K562 (cell line): ENCODE measurements at regions not wholly inside any gene's neighbourhood (a gene's known extent, or its start where the extent isn't known, plus 50 kb on each side); places are given as distances from the start of the nearest gene placed in this dataset.

ENCODE experiments used
- ATAC-seq: fragments of 200-7000 bp; cut with Tn5 transposase; 3 replicates; pipeline ENCODE4 v1.9.1; 2020; ENCODE audit warnings: moderate library complexity
- BruUV-seq: library from RNA; stranded (reverse); fragments of 400-500 nt; replicated peaks from 2 replicates; lab custom pipeline; 2021; lab: Mats Ljungman, UMichigan
- CTCF ChIA-PET: fragments of 300-600 bp; formaldehyde crosslinking; extraction: SDS; loops from one replicate; lab custom pipeline; 2021; ENCODE audit warnings: low intra/inter-chr PET ratio; lab: Yijun Ruan, JAX
- POLR2A ChIA-PET: fragments of 300-600, 350-650 bp; sonication (Branson Sonifier 250); formaldehyde crosslinking; extraction: SDS; loops from one replicate; lab custom pipeline; 2021; ENCODE audit warnings: antibody characterized with exemption, inconsistent platforms; lab: Yijun Ruan, JAX
- DNase-seq, 4 experiments: peaks; one replicate each; pipeline versions ENCODE4 v3.0.0 to v3.0.0-alpha.2; 2011 to 2018; ENCODE audit warnings: low spot score in 3 of 4, mixed read lengths in 3 of 4; ENCODE audit errors: extremely low read depth in 1 of 4
- FAIRE-seq: peaks from 2 replicates; lab custom pipeline; 2011; peaks lifted over from hg19 to GRCh38; lab: Jason Lieb, UNC
- H2AFZ ChIP-seq: 2 replicates; pipeline ENCODE4 v1.6.0; 2011; ENCODE audit warnings: low read depth, low read length, control low read depth, inconsistent platforms
- H3K27ac ChIP-seq: fragments of 200-600 bp; 3 replicates; pipeline ENCODE4 v1.8.0; 2011; ENCODE audit warnings: low read depth, mild to moderate bottlenecking, control low read depth, inconsistent platforms, low read length, moderate library complexity, mixed read lengths; ENCODE audit errors: extremely low read depth
- H3K27me3 ChIP-seq, 2 experiments: fragments of 300-600 bp in 1 of 2; 2 replicates in 1 of 2; 3 replicates in 1 of 2; pipeline versions ENCODE4 v1.6.0 to v1.8.0; 2011; ENCODE audit warnings: inconsistent platforms in 2 of 2, low read length in 2 of 2, mild to moderate bottlenecking in 1 of 2, mixed read lengths in 1 of 2, moderate library complexity in 1 of 2; ENCODE audit not compliant: control insufficient read depth in 2 of 2, insufficient read depth in 2 of 2
- H3K36me3 ChIP-seq: fragments of 300-600 bp; 3 replicates; pipeline ENCODE4 v1.8.0; 2011; ENCODE audit warnings: mild to moderate bottlenecking, low read length, inconsistent platforms; ENCODE audit not compliant: control insufficient read depth, insufficient read depth
- H3K4me1 ChIP-seq, 2 experiments: fragments of 200-600 bp in 1 of 2; replicated peaks in 1 of 2; 2 replicates in 1 of 2; 3 replicates in 1 of 2; pipeline versions ENCODE4 v1.5.1 to v1.8.0; 2011; ENCODE audit warnings: inconsistent platforms in 2 of 2, low read length in 2 of 2, mild to moderate bottlenecking in 1 of 2, mixed read lengths in 1 of 2, moderate library complexity in 1 of 2; ENCODE audit not compliant: control insufficient read depth in 2 of 2, insufficient read depth in 2 of 2
- H3K4me2 ChIP-seq: 2 replicates; pipeline ENCODE4 v1.6.1; 2011; ENCODE audit warnings: low read length, control low read depth, inconsistent platforms, mixed read lengths; ENCODE audit not compliant: insufficient read depth
- H3K4me3 ChIP-seq: fragments of 200-600 bp; sonication (generic), shearing (Covaris generic); 2 replicates; pipeline ENCODE4 v1.5.1; 2016; ENCODE audit warnings: control low read depth, inconsistent platforms
- H3K79me2 ChIP-seq: fragments of 200-600 bp; 3 replicates; pipeline ENCODE4 v1.8.0; 2011; ENCODE audit warnings: low read length, inconsistent platforms; ENCODE audit not compliant: control insufficient read depth, insufficient read depth
- H3K9ac ChIP-seq, 2 experiments: 2 replicates each; pipeline versions ENCODE4 v1.6.0 to v1.6.1; 2011; ENCODE audit warnings: low read depth in 2 of 2, low read length in 2 of 2, control low read depth in 1 of 2, inconsistent platforms in 1 of 2, mild to moderate bottlenecking in 1 of 2, mixed read lengths in 1 of 2; ENCODE audit not compliant: insufficient read depth in 1 of 2
- H3K9me1 ChIP-seq: one replicate; pipeline ENCODE4 v1.6.0; 2011; ENCODE audit warnings: inconsistent platforms, mild to moderate bottlenecking, low read length, moderate library complexity; ENCODE audit not compliant: control insufficient read depth, insufficient read depth
- H3K9me3 ChIP-seq: replicated peaks from 2 replicates; pipeline ENCODE4 v1.5.1; 2011; ENCODE audit warnings: low read depth, low read length, inconsistent platforms; ENCODE audit not compliant: control insufficient read depth, insufficient read depth
- H4K20me1 ChIP-seq: replicated peaks from 2 replicates; pipeline ENCODE4 v1.6.1; 2011; ENCODE audit warnings: low read length, inconsistent platforms, mixed read lengths; ENCODE audit not compliant: control insufficient read depth, insufficient read depth
- BMI1 ChIP-seq: fragments of 150-350 bp; IDR thresholded peaks from 2 replicates; pipeline ENCODE4 v1.6.1; 2014; ENCODE audit warnings: low read length
- KDM4B ChIP-seq, 2 experiments: fragments of 450-650 bp in 1 of 2; sonication (generic) in 1 of 2; IDR thresholded peaks; 2 replicates each; pipeline ENCODE4 v1.6.1; 2016 to 2017; ENCODE audit warnings: borderline replicate concordance in 2 of 2, antibody characterized with exemption in 1 of 2, low read depth in 1 of 2, mild to moderate bottlenecking in 1 of 2
- TBP ChIP-seq: optimal IDR thresholded peaks from 2 replicates; pipeline ENCODE3; 2011; ENCODE audit warnings: low read depth, low read length, improper control_type of control experiment
- ZNF644 ChIP-seq: fragments of 200-800 bp; sonication (Bioruptor generic); IDR thresholded peaks from 2 replicates; pipeline ENCODE4 v1.6.1; 2016; ENCODE audit warnings: low read depth, missing genetic modification characterization, missing compliant biosample characterization
- WGBS: fragments of 100-300 bp; shearing (Covaris generic); methylation state at CpG from one replicate; pipeline ENCODE4 v1.1.6; 2016; ENCODE audit warnings: low coverage, mixed read lengths; ENCODE audit not compliant: insufficient coverage; ENCODE audit errors: missing lambda C conversion rate; 5-methylcytosine and 5-hydroxymethylcytosine counted together
- in situ Hi-C: fragments of 300-500 bp; cut with MboI; formaldehyde crosslinking; loops from 4 replicates; pipeline ENCODE4 v1.15.0; 2018; ENCODE audit warnings: inconsistent platforms, mixed read lengths
- intact Hi-C: fragments of 100-400 bp; cut with micrococcal nuclease; formaldehyde crosslinking; loops from 2 replicates; pipeline ENCODE4 v1.14.2; 2022
- TF ChIP-seq, protein P1 (sequence below): sonication (generic); formaldehyde crosslinking; IDR thresholded peaks from 2 replicates; pipeline ENCODE4 v1.8.1; 2023; ENCODE audit warnings: mild to moderate bottlenecking, missing genetic modification reagents

DNA sequence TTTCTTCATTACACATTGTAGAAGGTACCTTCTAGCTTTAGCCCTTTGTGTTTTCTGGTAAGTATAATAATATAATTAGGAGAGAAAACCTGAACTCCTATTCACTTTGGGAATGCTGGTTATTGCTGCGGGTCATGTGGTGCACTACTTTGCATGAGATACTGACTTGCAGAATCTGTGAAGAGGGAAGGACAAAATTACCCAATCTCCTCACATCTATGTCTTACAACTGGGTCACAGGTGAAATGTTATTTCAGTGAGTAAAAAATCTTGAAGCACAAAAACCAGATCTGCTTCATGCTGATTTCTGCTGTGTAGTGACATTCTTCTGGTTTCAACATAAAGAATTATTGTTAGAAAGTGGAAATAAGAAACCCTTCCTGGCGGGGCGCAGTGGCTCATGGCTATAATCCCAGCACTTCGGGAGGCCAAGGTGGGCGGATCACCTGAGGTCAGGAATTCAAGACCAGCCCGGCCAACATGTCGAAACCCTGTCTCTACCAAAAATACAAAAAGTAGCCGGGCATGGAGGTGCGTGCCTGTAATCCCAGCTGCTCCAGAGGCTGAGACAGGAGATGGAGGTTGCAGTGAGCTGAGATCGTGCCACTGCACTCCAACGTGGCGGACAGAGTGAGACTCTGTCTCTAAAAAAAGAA, 211.0 kb upstream of the REG3G start:
- Histone ChIP-seq H3K4me3 (no peak overlapping the region), H3K27ac (no peak overlapping the region), H3K4me1 (no peaks in the 10 kb centered on the region), H3K36me3 (no peaks in the 10 kb centered on the region), H3K79me2 (no peaks in the 10 kb centered on the region), H3K9ac (no peak overlapping the region), H3K9me3 (no peaks in the 10 kb centered on the region), H3K9me1 (no peaks in the 10 kb centered on the region), H3K27me3 (no peaks in the 10 kb centered on the region), H4K20me1 (no peaks in the 10 kb centered on the region), H2AFZ (no peak overlapping the region), H3K4me2 (no peak overlapping the region)
- FAIRE-seq (no peak), DNase-seq (no peak), ATAC-seq (no peak)
- in situ Hi-C loops, result no loop called here
- POLR2A ChIA-PET, result no interaction called here
- intact Hi-C loops, result no loop called here
- BruUV-seq, result no TSS peak
- 2% methylated on average over 12 of the region's 12 CpGs for WGBS
- CTCF ChIA-PET, result no interaction called here
- no peak for TF ChIP-seq BMI1

DNA sequence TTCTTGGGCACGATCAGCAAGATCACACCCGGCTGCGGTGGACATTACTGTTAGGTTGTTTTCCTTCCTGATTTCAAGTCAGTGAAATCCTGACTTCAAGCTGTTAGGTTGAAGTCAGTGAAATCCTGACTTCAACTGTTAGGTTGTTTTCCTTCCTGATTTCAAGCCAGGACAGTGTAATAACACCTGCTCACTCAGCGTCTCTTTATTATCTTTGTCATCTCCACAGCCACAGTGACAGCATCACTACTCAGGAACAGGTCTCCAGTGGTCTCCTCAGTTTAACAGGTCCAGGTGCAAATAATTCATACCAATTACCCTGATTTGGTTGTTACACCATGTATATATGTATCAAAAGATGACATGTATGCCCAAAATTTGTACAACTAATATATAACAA, 208.1 kb upstream of the REG3G start:
- no peak for FAIRE-seq
- no peak for TF ChIP-seq TBP
- no peak for TF ChIP-seq ZNF644 (tag)
- TF ChIP-seq KDM4B (IDR thresholded peaks at IDR 0.05; ENCODE audit: borderline replicate concordance in 2 of 2, low read depth in 1 of 2), result no peak
- TF ChIP-seq, protein P1, sequence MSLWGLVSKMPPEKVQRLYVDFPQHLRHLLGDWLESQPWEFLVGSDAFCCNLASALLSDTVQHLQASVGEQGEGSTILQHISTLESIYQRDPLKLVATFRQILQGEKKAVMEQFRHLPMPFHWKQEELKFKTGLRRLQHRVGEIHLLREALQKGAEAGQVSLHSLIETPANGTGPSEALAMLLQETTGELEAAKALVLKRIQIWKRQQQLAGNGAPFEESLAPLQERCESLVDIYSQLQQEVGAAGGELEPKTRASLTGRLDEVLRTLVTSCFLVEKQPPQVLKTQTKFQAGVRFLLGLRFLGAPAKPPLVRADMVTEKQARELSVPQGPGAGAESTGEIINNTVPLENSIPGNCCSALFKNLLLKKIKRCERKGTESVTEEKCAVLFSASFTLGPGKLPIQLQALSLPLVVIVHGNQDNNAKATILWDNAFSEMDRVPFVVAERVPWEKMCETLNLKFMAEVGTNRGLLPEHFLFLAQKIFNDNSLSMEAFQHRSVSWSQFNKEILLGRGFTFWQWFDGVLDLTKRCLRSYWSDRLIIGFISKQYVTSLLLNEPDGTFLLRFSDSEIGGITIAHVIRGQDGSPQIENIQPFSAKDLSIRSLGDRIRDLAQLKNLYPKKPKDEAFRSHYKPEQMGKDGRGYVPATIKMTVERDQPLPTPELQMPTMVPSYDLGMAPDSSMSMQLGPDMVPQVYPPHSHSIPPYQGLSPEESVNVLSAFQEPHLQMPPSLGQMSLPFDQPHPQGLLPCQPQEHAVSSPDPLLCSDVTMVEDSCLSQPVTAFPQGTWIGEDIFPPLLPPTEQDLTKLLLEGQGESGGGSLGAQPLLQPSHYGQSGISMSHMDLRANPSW, result no peak
- H3K27ac ChIP-seq, result no peak overlapping the region
- no peak overlapping the region for H3K4me2 ChIP-seq
- no peaks in the 10 kb centered on the region for H3K9me1 ChIP-seq
- WGBS, result 2% methylated on average over 4 of the region's 4 CpGs
- intact Hi-C loops, result no loop called here
- in situ Hi-C loops, result no loop called here
- H3K36me3 ChIP-seq, result no peaks in the 10 kb centered on the region
- H4K20me1 ChIP-seq, result no peaks in the 10 kb centered on the region
- H3K27me3 ChIP-seq, result no peaks in the 10 kb centered on the region
- H2AFZ ChIP-seq, result no peak overlapping the region
- no peak for DNase-seq
- no peak for ATAC-seq
- POLR2A ChIA-PET, result no interaction called here
- H3K79me2 ChIP-seq, result no peaks in the 10 kb centered on the region
- CTCF ChIA-PET, result no interaction called here
- no peak overlapping the region for H3K4me3 ChIP-seq
- no peaks in the 10 kb centered on the region for H3K9me3 ChIP-seq
- no TSS peak for BruUV-seq
- H3K4me1 ChIP-seq, result no peaks in the 10 kb centered on the region
- H3K9ac ChIP-seq, result no peak overlapping the region
